SK-N-SH treated with all-trans-retinoic acid at 6 μM for 48 hours (cell line): ENCODE measurements at regions not wholly inside any gene's neighbourhood (a gene's known extent, or its start where the extent isn't known, plus 50 kb on each side); places are given as distances from the start of the nearest gene placed in this dataset.

Source experiments
- ARNTL ChIP-seq: fragments of 450-650 bp; formaldehyde crosslinking; IDR thresholded peaks from 2 replicates; pipeline ENCODE4 v1.5.0; 2020; ENCODE audit warnings: low read depth, mild to moderate bottlenecking, moderate library complexity, borderline replicate concordance
- ISL1 ChIP-seq: fragments of 250-450 bp; sonication (Bioruptor Pico); IDR thresholded peaks from 2 replicates; pipeline ENCODE4 v2.1.2; 2022; ENCODE audit warnings: mild to moderate bottlenecking, moderate library complexity
- OSR1 ChIP-seq: fragments of 250-450 bp; sonication (Bioruptor Pico); IDR thresholded peaks from 2 replicates; pipeline ENCODE4 v1.8.0; 2022; ENCODE audit warnings: moderate library complexity, mild to moderate bottlenecking, inconsistent platforms
- RARB ChIP-seq: fragments of 250-450 bp; sonication (Bioruptor Pico); IDR thresholded peaks from 2 replicates; pipeline ENCODE4 v1.8.0; 2021; ENCODE audit warnings: mild to moderate bottlenecking, moderate library complexity
- TCF4 ChIP-seq: fragments of 250-450 bp; sonication (Bioruptor Pico); IDR thresholded peaks from 2 replicates; pipeline ENCODE4 v1.8.0; 2021; ENCODE audit warnings: mild to moderate bottlenecking, moderate library complexity, borderline replicate concordance
- ZFP30 ChIP-seq: fragments of 450-650 bp; formaldehyde crosslinking; IDR thresholded peaks from 2 replicates; pipeline ENCODE4 v1.5.0; 2022; ENCODE audit warnings: mild to moderate bottlenecking, moderate library complexity
- ZNF70 ChIP-seq: fragments of 450-650 bp; formaldehyde crosslinking; IDR thresholded peaks from 2 replicates; pipeline ENCODE4 v1.5.0; 2020; ENCODE audit warnings: mild to moderate bottlenecking, moderate library complexity
- ZNF8 ChIP-seq: fragments of 450-650 bp; formaldehyde crosslinking; IDR thresholded peaks from 2 replicates; pipeline ENCODE4 v1.5.0; 2020; ENCODE audit warnings: mild to moderate bottlenecking, moderate library complexity
- TF ChIP-seq, protein P1 (sequence below): fragments of 250-450 bp; sonication (Bioruptor Pico); IDR thresholded peaks from 2 replicates; pipeline ENCODE4 v1.5.1; 2021; ENCODE audit warnings: mild to moderate bottlenecking, moderate library complexity
- TF ChIP-seq, protein P2 (sequence below): fragments of 250-450 bp; sonication (Bioruptor Pico); IDR thresholded peaks from 2 replicates; pipeline ENCODE4 v1.8.0; 2020; ENCODE audit warnings: mild to moderate bottlenecking, moderate library complexity, borderline replicate concordance
- TF ChIP-seq, protein P3 (sequence below): fragments of 250-450 bp; sonication (Bioruptor Pico); IDR thresholded peaks from 2 replicates; pipeline ENCODE4 v1.5.1; 2020; ENCODE audit warnings: low read depth, mild to moderate bottlenecking, moderate library complexity
- TF ChIP-seq, protein P4 (sequence below): fragments of 250-450 bp; sonication (Bioruptor Pico); IDR thresholded peaks from 2 replicates; pipeline ENCODE4 v1.8.0; 2021; ENCODE audit warnings: low read depth, mild to moderate bottlenecking, moderate library complexity, borderline replicate concordance
- TF ChIP-seq, protein P5 (sequence below): fragments of 250-450 bp; sonication (Bioruptor Pico); IDR thresholded peaks from 2 replicates; pipeline ENCODE4 v1.5.0; 2020; ENCODE audit warnings: mild to moderate bottlenecking, moderate library complexity

DNA sequence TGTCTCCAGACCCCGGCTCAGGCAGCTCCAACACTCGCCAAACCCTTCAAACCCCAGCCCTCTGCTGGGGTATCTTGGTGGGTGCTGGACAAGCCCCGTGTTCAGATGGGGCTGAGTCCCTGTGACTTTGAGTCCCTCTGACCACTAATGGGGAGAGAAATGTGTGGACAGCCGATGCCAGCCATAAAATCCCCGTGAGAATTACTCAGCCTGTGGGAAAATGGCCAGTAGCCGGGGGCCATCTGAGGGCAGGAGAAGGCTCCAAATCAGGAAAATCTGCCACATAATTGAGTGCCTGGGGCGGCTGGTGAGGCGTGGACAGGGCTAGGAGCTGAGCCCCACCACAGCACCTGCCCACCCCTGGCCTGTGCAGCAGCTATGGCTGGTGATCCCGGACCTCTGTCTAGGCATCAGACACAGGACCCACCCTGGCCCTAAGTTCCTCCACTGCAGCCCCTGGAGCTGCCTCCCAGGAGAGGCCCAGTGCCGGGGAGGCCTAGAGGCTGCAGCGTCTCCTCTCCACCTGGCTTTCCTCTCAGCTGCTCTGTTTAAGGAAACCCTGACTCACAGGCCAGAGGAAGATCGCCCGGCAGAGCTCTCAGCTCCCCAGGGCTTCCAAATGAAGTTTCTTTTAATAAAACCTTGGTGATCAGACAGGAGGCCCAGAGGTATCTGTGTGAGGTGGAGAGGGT is 53.7 kb upstream of the SLCO4A1 start:
- TF ChIP-seq, protein P1, sequence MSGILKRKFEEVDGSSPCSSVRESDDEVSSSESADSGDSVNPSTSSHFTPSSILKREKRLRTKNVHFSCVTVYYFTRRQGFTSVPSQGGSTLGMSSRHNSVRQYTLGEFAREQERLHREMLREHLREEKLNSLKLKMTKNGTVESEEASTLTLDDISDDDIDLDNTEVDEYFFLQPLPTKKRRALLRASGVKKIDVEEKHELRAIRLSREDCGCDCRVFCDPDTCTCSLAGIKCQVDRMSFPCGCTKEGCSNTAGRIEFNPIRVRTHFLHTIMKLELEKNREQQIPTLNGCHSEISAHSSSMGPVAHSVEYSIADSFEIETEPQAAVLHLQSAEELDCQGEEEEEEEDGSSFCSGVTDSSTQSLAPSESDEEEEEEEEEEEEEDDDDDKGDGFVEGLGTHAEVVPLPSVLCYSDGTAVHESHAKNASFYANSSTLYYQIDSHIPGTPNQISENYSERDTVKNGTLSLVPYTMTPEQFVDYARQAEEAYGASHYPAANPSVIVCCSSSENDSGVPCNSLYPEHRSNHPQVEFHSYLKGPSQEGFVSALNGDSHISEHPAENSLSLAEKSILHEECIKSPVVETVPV (CRISPR knock-in tag): no peak
- TF ChIP-seq, protein P2, sequence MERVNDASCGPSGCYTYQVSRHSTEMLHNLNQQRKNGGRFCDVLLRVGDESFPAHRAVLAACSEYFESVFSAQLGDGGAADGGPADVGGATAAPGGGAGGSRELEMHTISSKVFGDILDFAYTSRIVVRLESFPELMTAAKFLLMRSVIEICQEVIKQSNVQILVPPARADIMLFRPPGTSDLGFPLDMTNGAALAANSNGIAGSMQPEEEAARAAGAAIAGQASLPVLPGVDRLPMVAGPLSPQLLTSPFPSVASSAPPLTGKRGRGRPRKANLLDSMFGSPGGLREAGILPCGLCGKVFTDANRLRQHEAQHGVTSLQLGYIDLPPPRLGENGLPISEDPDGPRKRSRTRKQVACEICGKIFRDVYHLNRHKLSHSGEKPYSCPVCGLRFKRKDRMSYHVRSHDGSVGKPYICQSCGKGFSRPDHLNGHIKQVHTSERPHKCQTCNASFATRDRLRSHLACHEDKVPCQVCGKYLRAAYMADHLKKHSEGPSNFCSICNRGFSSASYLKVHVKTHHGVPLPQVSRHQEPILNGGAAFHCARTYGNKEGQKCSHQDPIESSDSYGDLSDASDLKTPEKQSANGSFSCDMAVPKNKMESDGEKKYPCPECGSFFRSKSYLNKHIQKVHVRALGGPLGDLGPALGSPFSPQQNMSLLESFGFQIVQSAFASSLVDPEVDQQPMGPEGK (CRISPR knock-in tag): no peak
- TF ChIP-seq, protein P3, sequence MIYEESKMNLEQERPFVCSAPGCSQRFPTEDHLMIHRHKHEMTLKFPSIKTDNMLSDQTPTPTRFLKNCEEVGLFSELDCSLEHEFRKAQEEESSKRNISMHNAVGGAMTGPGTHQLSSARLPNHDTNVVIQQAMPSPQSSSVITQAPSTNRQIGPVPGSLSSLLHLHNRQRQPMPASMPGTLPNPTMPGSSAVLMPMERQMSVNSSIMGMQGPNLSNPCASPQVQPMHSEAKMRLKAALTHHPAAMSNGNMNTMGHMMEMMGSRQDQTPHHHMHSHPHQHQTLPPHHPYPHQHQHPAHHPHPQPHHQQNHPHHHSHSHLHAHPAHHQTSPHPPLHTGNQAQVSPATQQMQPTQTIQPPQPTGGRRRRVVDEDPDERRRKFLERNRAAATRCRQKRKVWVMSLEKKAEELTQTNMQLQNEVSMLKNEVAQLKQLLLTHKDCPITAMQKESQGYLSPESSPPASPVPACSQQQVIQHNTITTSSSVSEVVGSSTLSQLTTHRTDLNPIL: no peak
- no peak for TF ChIP-seq TCF4 (CRISPR knock-in tag)
- TF ChIP-seq ARNTL (CRISPR knock-in tag): no peak
- TF ChIP-seq ZNF8 (CRISPR knock-in tag): no peak
- TF ChIP-seq ZFP30 (CRISPR knock-in tag): no peak
- TF ChIP-seq, protein P4, sequence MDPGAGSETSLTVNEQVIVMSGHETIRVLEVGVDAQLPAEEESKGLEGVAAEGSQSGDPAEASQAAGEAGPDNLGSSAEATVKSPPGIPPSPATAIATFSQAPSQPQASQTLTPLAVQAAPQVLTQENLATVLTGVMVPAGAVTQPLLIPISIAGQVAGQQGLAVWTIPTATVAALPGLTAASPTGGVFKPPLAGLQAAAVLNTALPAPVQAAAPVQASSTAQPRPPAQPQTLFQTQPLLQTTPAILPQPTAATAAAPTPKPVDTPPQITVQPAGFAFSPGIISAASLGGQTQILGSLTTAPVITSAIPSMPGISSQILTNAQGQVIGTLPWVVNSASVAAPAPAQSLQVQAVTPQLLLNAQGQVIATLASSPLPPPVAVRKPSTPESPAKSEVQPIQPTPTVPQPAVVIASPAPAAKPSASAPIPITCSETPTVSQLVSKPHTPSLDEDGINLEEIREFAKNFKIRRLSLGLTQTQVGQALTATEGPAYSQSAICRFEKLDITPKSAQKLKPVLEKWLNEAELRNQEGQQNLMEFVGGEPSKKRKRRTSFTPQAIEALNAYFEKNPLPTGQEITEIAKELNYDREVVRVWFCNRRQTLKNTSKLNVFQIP (CRISPR knock-in tag): no peak
- no peak for TF ChIP-seq ZNF70
- no peak for TF ChIP-seq OSR1 (CRISPR knock-in tag)
- TF ChIP-seq, protein P5, sequence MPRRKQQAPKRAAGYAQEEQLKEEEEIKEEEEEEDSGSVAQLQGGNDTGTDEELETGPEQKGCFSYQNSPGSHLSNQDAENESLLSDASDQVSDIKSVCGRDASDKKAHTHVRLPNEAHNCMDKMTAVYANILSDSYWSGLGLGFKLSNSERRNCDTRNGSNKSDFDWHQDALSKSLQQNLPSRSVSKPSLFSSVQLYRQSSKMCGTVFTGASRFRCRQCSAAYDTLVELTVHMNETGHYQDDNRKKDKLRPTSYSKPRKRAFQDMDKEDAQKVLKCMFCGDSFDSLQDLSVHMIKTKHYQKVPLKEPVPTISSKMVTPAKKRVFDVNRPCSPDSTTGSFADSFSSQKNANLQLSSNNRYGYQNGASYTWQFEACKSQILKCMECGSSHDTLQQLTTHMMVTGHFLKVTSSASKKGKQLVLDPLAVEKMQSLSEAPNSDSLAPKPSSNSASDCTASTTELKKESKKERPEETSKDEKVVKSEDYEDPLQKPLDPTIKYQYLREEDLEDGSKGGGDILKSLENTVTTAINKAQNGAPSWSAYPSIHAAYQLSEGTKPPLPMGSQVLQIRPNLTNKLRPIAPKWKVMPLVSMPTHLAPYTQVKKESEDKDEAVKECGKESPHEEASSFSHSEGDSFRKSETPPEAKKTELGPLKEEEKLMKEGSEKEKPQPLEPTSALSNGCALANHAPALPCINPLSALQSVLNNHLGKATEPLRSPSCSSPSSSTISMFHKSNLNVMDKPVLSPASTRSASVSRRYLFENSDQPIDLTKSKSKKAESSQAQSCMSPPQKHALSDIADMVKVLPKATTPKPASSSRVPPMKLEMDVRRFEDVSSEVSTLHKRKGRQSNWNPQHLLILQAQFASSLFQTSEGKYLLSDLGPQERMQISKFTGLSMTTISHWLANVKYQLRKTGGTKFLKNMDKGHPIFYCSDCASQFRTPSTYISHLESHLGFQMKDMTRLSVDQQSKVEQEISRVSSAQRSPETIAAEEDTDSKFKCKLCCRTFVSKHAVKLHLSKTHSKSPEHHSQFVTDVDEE (CRISPR knock-in tag): no peak
- no peak for TF ChIP-seq RARB (CRISPR knock-in tag)
- no peak for TF ChIP-seq ISL1
